ENCODE measurements at regions not wholly inside any gene's neighbourhood (a gene's known extent, or its start where the extent isn't known, plus 50 kb on each side); places are given as distances from the start of the nearest gene placed in this dataset.

- Histone ChIP-seq H3K9ac (ENCODE audit: low read length) (no peak overlapping the region), H3K36me3 (replicated peaks; ENCODE audit: low read depth, low read length) (no peaks in the 10 kb centered on the region), H4K20me1 (ENCODE audit: insufficient read depth, low read length) (no peaks in the 10 kb centered on the region), H3K27me3 (ENCODE audit: low read depth, low read length) (no peaks in the 10 kb centered on the region), H3K79me2 (ENCODE audit: low read length) (no peaks in the 10 kb centered on the region), H3K4me2 (ENCODE audit: low read length) (no peak overlapping the region), H2AFZ (ENCODE audit: low read depth, low read length) (no peak overlapping the region), H3K4me3 (ENCODE audit: low read length) (no peak overlapping the region), H3K27ac (ENCODE audit: low read length) (no peak overlapping the region), H3K9me3 (ENCODE audit: insufficient read depth, low read length) (no peaks in the 10 kb centered on the region), H3K4me1 (ENCODE audit: low read length) (no peaks in the 10 kb centered on the region)
- TF ChIP-seq EZH2phosphoT487 (IDR thresholded peaks at IDR 0.05; ENCODE audit: low read depth) (no peak), CTCF (IDR thresholded peaks at IDR 0.05; ENCODE audit: low read depth, low read length) (peak; percentile 64)
Observed at GRCh38 chr3:34015204-34016142, 217.0 kb downstream of the PDCD6IP start.

DNA sequence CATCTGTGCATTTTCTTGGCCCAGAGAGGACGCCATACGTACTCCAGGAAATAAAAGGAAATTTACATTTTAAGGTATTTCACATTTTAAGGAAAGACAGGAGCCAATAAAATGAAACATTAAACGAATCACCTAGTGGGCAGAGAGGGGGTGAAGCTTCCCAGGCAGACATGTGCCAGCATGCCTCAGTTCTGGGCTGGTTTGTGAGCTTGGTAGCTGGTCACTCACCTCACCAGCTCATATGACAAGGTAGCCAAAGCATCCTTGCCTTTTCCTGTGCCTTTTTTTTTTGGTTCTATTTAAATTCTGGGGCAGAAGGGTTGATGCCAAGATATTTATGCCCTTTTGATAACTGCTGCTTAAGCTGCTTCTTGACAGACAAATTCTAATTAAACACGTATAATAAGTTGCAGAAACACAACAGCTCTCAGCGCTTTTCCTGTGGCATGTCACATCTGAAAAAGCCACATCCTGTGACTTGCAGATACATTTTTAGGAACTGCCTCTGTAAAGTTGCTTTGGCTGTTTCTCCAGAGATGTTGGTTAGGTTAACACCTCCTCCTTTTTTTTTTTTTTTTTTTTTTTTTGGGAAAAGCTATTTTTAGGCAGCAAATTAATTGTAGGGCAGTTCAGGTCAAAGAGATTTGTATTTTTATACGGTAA lies 218.6 kb downstream of the PDCD6IP start:
- Histone ChIP-seq H3K4me3 (ENCODE audit: low read length) (no peak overlapping the region), H3K79me2 (ENCODE audit: low read length) (no peaks in the 10 kb centered on the region), H3K36me3 (replicated peaks; ENCODE audit: low read depth, low read length) (no peaks in the 10 kb centered on the region), H3K9me3 (ENCODE audit: insufficient read depth, low read length) (no peaks in the 10 kb centered on the region), H3K4me2 (ENCODE audit: low read length) (no peak overlapping the region), H3K4me1 (ENCODE audit: low read length) (peaks cover 3% of the 10 kb centered on the region), H3K27ac (ENCODE audit: low read length) (no peak overlapping the region), H3K27me3 (ENCODE audit: low read depth, low read length) (no peaks in the 10 kb centered on the region), H4K20me1 (ENCODE audit: insufficient read depth, low read length) (no peaks in the 10 kb centered on the region), H3K9ac (ENCODE audit: low read length) (no peak overlapping the region), H2AFZ (ENCODE audit: low read depth, low read length) (no peak overlapping the region)
- TF ChIP-seq EZH2phosphoT487 (IDR thresholded peaks at IDR 0.05; ENCODE audit: low read depth) (no peak), CTCF (IDR thresholded peaks at IDR 0.05; ENCODE audit: low read depth, low read length) (no peak)

DNA sequence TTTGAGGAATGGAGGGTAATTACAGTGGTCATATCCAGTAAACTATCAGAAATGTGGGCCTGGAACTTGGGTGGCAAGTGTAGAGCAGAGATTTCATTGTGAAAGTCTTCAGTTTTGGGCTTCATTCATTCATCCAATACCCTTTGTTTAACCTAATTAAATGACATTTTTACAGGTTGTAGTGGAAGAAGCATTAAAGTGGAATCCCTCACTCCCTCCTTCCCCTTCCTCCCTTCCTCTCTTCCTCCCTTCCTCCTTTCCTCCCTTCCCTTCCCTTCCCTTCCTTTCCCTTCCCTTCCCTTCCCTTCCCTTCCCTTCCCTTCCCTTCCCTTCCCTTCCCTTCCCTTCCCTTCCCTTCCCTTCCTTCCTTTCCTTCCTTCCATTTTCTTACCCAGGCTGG lies 219.3 kb downstream of the PDCD6IP start:
- no peaks in the 10 kb centered on the region for H3K27me3 ChIP-seq (ENCODE audit: low read depth, low read length)
- H2AFZ ChIP-seq (ENCODE audit: low read depth, low read length): no peak overlapping the region
- peaks cover 5% of the 10 kb centered on the region for H3K4me1 ChIP-seq (ENCODE audit: low read length)
- H3K4me3 ChIP-seq (ENCODE audit: low read length): no peak overlapping the region
- H3K27ac ChIP-seq (ENCODE audit: low read length): no peak overlapping the region
- no peaks in the 10 kb centered on the region for H3K79me2 ChIP-seq (ENCODE audit: low read length)
- no peaks in the 10 kb centered on the region for H3K9me3 ChIP-seq (ENCODE audit: insufficient read depth, low read length)
- TF ChIP-seq EZH2phosphoT487 (IDR thresholded peaks at IDR 0.05; ENCODE audit: low read depth) (no peak), CTCF (IDR thresholded peaks at IDR 0.05; ENCODE audit: low read depth, low read length) (no peak)
- no peaks in the 10 kb centered on the region for H4K20me1 ChIP-seq (ENCODE audit: insufficient read depth, low read length)
- H3K4me2 ChIP-seq (ENCODE audit: low read length): no peak overlapping the region
- no peaks in the 10 kb centered on the region for H3K36me3 ChIP-seq (replicated peaks; ENCODE audit: low read depth, low read length)
- no peak overlapping the region for H3K9ac ChIP-seq (ENCODE audit: low read length)

GRCh38 chr3:34019158-34019557 lies 220.7 kb downstream of the PDCD6IP start:
- no peaks in the 10 kb centered on the region for H3K79me2 ChIP-seq (ENCODE audit: low read length)
- TF ChIP-seq CTCF (IDR thresholded peaks at IDR 0.05; ENCODE audit: low read depth, low read length) (no peak), EZH2phosphoT487 (IDR thresholded peaks at IDR 0.05; ENCODE audit: low read depth) (no peak)
- H3K27ac ChIP-seq (ENCODE audit: low read length): no peak overlapping the region
- H4K20me1 ChIP-seq (ENCODE audit: insufficient read depth, low read length): no peaks in the 10 kb centered on the region
- H3K9me3 ChIP-seq (ENCODE audit: insufficient read depth, low read length): no peaks in the 10 kb centered on the region
- H3K36me3 ChIP-seq (replicated peaks; ENCODE audit: low read depth, low read length): no peaks in the 10 kb centered on the region
- no peak overlapping the region for H2AFZ ChIP-seq (ENCODE audit: low read depth, low read length)
- no peak overlapping the region for H3K9ac ChIP-seq (ENCODE audit: low read length)
- H3K4me3 ChIP-seq (ENCODE audit: low read length): no peak overlapping the region
- H3K27me3 ChIP-seq (ENCODE audit: low read depth, low read length): no peaks in the 10 kb centered on the region
- H3K4me1 ChIP-seq (ENCODE audit: low read length): peaks cover 5% of the 10 kb centered on the region
- H3K4me2 ChIP-seq (ENCODE audit: low read length): 0 out of 2 replicates have a peak overlapping the region, but pooled peaks have one; percentile 0
